C4-2B (cell line): ENCODE measurements at regions not wholly inside any gene's neighbourhood (a gene's known extent, or its start where the extent isn't known, plus 50 kb on each side); places are given as distances from the start of the nearest gene placed in this dataset.

Experiments
- H3K27ac ChIP-seq: fragments of 450-650 bp; 2 replicates; pipeline ENCODE4 v1.5.1; 2017
- CTCF ChIP-seq: fragments of 450-650 bp; conservative IDR thresholded peaks from 2 replicates; pipeline ENCODE4 v1.5.1; 2017; ENCODE audit warnings: mild to moderate bottlenecking
- ZFX ChIP-seq: fragments of 450-650 bp; IDR thresholded peaks from 2 replicates; pipeline ENCODE4 v1.6.1; 2017

GRCh38 chr15:69712991-69713390, 260.4 kb downstream of the RPLP1 start:
- no peak for TF ChIP-seq ZFX
- TF ChIP-seq CTCF, result no peak
- H3K27ac ChIP-seq, result no peak overlapping the region

GRCh38 chr15:69713726-69714559, 261.3 kb downstream of the RPLP1 start:
- TF ChIP-seq ZFX (no peak), CTCF (no peak)
- no peak overlapping the region for H3K27ac ChIP-seq

GRCh38 chr15:69715210-69715609, 262.6 kb downstream of the RPLP1 start:
- no peak overlapping the region for H3K27ac ChIP-seq
- TF ChIP-seq ZFX (no peak), CTCF (no peak)

- H3K27ac ChIP-seq, result no peak overlapping the region
- no peak for TF ChIP-seq ZFX
Observed at GRCh38 chr15:69718436-69718835, 265.8 kb downstream of the RPLP1 start.

GRCh38 chr15:69718916-69719315, 266.3 kb downstream of the RPLP1 start:
- H3K27ac ChIP-seq, result no peak overlapping the region

GRCh38 chr15:69719527-69720240, 267.1 kb downstream of the RPLP1 start:
- TF ChIP-seq ZFX (no peak), CTCF (no peak)
- H3K27ac ChIP-seq, result no peak overlapping the region

More at GRCh38 chr15:69718916-69719315, 266.3 kb downstream of the RPLP1 start:
- TF ChIP-seq CTCF (no peak), ZFX (no peak)

- no peak overlapping the region for H3K27ac ChIP-seq
- no peak for TF ChIP-seq ZFX
- no peak for TF ChIP-seq CTCF
Observed at GRCh38 chr15:69720536-69720935, 267.9 kb downstream of the RPLP1 start.

- no peak overlapping the region for H3K27ac ChIP-seq
- TF ChIP-seq ZFX (no peak), CTCF (no peak)
Observed at GRCh38 chr15:69722924-69723323, 270.3 kb downstream of the RPLP1 start.
